ENCODE measurements at regions not wholly inside any gene's neighbourhood (a gene's known extent, or its start where the extent isn't known, plus 50 kb on each side); places are given as distances from the start of the nearest gene placed in this dataset.

- ChIA-PET POLR2A (ENCODE audit: partially characterized antibody) (no interaction called here), CTCF (ENCODE audit: partially characterized antibody) (no interaction called here)
- peaks cover 1 to 5% of the 10 kb centered on the region in 2 donors for H3K36me3 Mint-ChIP-seq
- intact Hi-C loops (cut with micrococcal nuclease) = no loop called here
- H3K27ac Mint-ChIP-seq = no peak overlapping the region
- Histone ChIP-seq H3K9me3 (ENCODE audit: control insufficient read depth in 1 of 2, low read length in 2 of 2) (peaks cover 0 to 6% of the 10 kb centered on the region in 2 donors), H3K27me3 (ENCODE audit: insufficient read depth, low read length) (no peaks in the 10 kb centered on the region), H3K27ac (ENCODE audit: low read depth, low read length) (no peak overlapping the region), H3K4me3 (ENCODE audit: low read length in 2 of 2) (no peak overlapping the region), H3K4me1 (ENCODE audit: insufficient read depth, low read length) (no peaks in the 10 kb centered on the region), H3K36me3 (ENCODE audit: insufficient read depth, low read length) (no peaks in the 10 kb centered on the region)
- peaks cover 3 to 27% (median 19%) of the 10 kb centered on the region in 8 donors for H3K9me3 Mint-ChIP-seq
- no peaks in the 10 kb centered on the region for H3K4me1 Mint-ChIP-seq
- no peak overlapping the region for H3K4me3 Mint-ChIP-seq
- peaks cover 0 to 3% of the 10 kb centered on the region in 2 donors for H3K27me3 Mint-ChIP-seq
- DNase-seq = no peak
Measured at GRCh38 chr13:109644956-109645355, 141.4 kb downstream of the IRS2 start.

- Mint-ChIP-seq H3K4me3 (no peak overlapping the region), H3K36me3 (peaks cover 1 to 5% of the 10 kb centered on the region in 2 donors), H3K9me3 (peaks cover 3 to 31% (median 21%) of the 10 kb centered on the region in 8 donors), H3K27me3 (peaks cover 0 to 3% of the 10 kb centered on the region in 2 donors), H3K4me1 (no peaks in the 10 kb centered on the region), H3K27ac (no peak overlapping the region)
- no peaks in the 10 kb centered on the region for H3K36me3 ChIP-seq (ENCODE audit: insufficient read depth, low read length)
- CTCF ChIA-PET (ENCODE audit: partially characterized antibody) = no interaction called here
- peaks cover 0 to 6% of the 10 kb centered on the region in 2 donors for H3K9me3 ChIP-seq (ENCODE audit: control insufficient read depth in 1 of 2, low read length in 2 of 2)
- POLR2A ChIA-PET (ENCODE audit: partially characterized antibody) = no interaction called here
- H3K27ac ChIP-seq (ENCODE audit: low read depth, low read length) = no peak overlapping the region
- DNase-seq = no peak
- no peaks in the 10 kb centered on the region for H3K4me1 ChIP-seq (ENCODE audit: insufficient read depth, low read length)
- no peaks in the 10 kb centered on the region for H3K27me3 ChIP-seq (ENCODE audit: insufficient read depth, low read length)
- intact Hi-C loops (cut with micrococcal nuclease) = no loop called here
- H3K4me3 ChIP-seq (ENCODE audit: low read length in 2 of 2) = no peak overlapping the region
Measured at GRCh38 chr13:109644069-109644750, 142.2 kb downstream of the IRS2 start.

DNA sequence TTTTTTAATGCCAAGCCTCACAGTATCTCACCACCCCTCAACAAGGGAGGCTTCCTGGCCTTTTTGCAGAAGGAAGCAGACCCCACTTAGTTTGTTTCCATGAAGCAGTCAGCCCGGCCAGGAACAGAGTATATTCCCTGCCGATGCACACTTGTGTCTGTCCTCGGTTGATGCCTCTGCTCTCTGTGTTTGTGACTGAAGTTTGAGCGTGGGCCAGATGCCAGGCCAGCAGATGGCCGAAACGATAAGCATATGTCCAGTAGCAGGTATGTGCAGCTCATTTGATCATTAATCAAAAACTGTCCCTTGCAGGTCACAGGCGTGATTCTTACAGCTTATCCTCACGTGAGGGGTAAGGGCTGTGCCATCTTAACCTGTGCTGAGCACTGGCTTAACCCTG is 144.0 kb downstream of the IRS2 start:
- Histone ChIP-seq H3K9me3 (ENCODE audit: control insufficient read depth in 1 of 2, low read length in 2 of 2) (peaks cover 0 to 6% of the 10 kb centered on the region in 2 donors), H3K36me3 (ENCODE audit: insufficient read depth, low read length) (no peaks in the 10 kb centered on the region), H3K27me3 (ENCODE audit: insufficient read depth, low read length) (no peaks in the 10 kb centered on the region), H3K4me3 (ENCODE audit: low read length in 2 of 2) (no peak overlapping the region), H3K27ac (ENCODE audit: low read depth, low read length) (no peak overlapping the region), H3K4me1 (ENCODE audit: insufficient read depth, low read length) (no peaks in the 10 kb centered on the region)
- intact Hi-C loops (cut with micrococcal nuclease) = no loop called here
- POLR2A ChIA-PET (ENCODE audit: partially characterized antibody) = no interaction called here
- CTCF ChIA-PET (ENCODE audit: partially characterized antibody) = no interaction called here
- Mint-ChIP-seq H3K27ac (no peak overlapping the region), H3K4me3 (no peak overlapping the region), H3K36me3 (peaks cover 1 to 5% of the 10 kb centered on the region in 2 donors), H3K9me3 (peaks cover 3 to 44% (median 28%) of the 10 kb centered on the region in 8 donors), H3K27me3 (peaks cover 0 to 3% of the 10 kb centered on the region in 2 donors), H3K4me1 (no peaks in the 10 kb centered on the region)
- DNase-seq = no peak

DNA sequence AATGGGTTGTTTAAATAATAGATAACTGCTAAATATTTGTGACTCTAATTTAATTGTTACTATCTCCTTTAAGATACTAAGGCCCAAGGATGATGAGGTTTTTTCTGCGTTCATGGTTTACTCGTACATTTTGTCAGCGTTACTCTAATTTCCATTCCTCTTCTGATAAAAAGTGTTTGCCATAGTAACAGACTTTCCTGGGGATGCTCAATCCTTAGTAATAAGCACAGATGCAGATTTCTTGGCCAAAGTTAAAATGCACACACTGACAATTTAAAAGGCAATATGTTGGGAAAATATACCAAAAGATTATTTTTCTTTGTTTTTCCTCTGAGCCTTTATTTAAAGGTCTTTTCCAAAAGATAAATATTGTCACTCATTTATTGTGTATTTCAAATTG is 149.6 kb downstream of the IRS2 start:
- H3K27me3 Mint-ChIP-seq = peaks cover 6 to 13% of the 10 kb centered on the region in 2 donors
- H3K27ac Mint-ChIP-seq = no peak overlapping the region
- no peaks in the 10 kb centered on the region for H3K36me3 ChIP-seq (ENCODE audit: insufficient read depth, low read length)
- peaks cover 1 to 5% of the 10 kb centered on the region in 2 donors for H3K36me3 Mint-ChIP-seq
- no peak for DNase-seq
- H3K4me1 ChIP-seq (ENCODE audit: insufficient read depth, low read length) = no peaks in the 10 kb centered on the region
- no peaks in the 10 kb centered on the region for H3K4me1 Mint-ChIP-seq
- no peak overlapping the region for H3K4me3 ChIP-seq (ENCODE audit: low read length in 2 of 2)
- no peaks in the 10 kb centered on the region for H3K27me3 ChIP-seq (ENCODE audit: insufficient read depth, low read length)
- H3K27ac ChIP-seq (ENCODE audit: low read depth, low read length) = no peak overlapping the region
- ChIA-PET POLR2A (ENCODE audit: partially characterized antibody) (no interaction called here), CTCF (ENCODE audit: partially characterized antibody) (no interaction called here)
- H3K4me3 Mint-ChIP-seq = no peak overlapping the region
- peaks cover 0 to 6% of the 10 kb centered on the region in 2 donors for H3K9me3 ChIP-seq (ENCODE audit: control insufficient read depth in 1 of 2, low read length in 2 of 2)
- intact Hi-C loops (cut with micrococcal nuclease) = no loop called here
- peaks cover 0 to 38% (median 29%) of the 10 kb centered on the region in 8 donors for H3K9me3 Mint-ChIP-seq

DNA sequence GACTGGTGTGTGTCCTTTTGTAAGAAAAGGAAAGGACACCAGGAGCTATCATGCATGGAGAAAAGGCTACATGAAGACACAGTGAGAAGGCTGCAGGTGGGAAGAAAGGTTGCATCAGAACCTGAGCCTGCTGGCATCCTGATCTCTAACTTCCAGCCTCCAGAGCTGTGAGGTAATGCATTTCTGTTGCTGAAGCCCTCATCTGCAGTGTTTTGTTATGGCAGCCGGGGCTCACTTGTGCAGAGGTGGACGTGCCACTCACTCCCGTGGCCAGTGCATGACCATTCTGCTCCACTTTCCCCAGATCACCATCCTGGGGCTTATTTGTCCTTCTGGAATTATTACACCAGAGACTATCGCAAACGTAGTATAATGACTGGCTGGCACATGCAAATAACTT is 155.3 kb downstream of the IRS2 start:
- DNase-seq = no peak
- ChIA-PET POLR2A (ENCODE audit: partially characterized antibody) (no interaction called here), CTCF (ENCODE audit: partially characterized antibody) (no interaction called here)
- H3K4me1 ChIP-seq (ENCODE audit: insufficient read depth, low read length) = no peaks in the 10 kb centered on the region
- H3K4me3 ChIP-seq (ENCODE audit: low read length in 2 of 2) = no peak overlapping the region
- H3K9me3 Mint-ChIP-seq = peaks cover 0 to 8% (median 4%) of the 10 kb centered on the region in 8 donors
- H3K27ac Mint-ChIP-seq = no peak overlapping the region
- intact Hi-C loops (cut with micrococcal nuclease) = no loop called here
- H3K36me3 ChIP-seq (ENCODE audit: insufficient read depth, low read length) = no peaks in the 10 kb centered on the region
- no peak overlapping the region for H3K27ac ChIP-seq (ENCODE audit: low read depth, low read length)
- peaks cover 6 to 13% of the 10 kb centered on the region in 2 donors for H3K27me3 Mint-ChIP-seq
- H3K9me3 ChIP-seq (ENCODE audit: control insufficient read depth in 1 of 2, low read length in 2 of 2) = no peaks in the 10 kb centered on the region
- H3K36me3 Mint-ChIP-seq = no peaks in the 10 kb centered on the region
- no peaks in the 10 kb centered on the region for H3K4me1 Mint-ChIP-seq
- H3K4me3 Mint-ChIP-seq = no peak overlapping the region
- no peaks in the 10 kb centered on the region for H3K27me3 ChIP-seq (ENCODE audit: insufficient read depth, low read length)

- H3K27me3 Mint-ChIP-seq = peaks cover 5 to 12% of the 10 kb centered on the region in 2 donors
- intact Hi-C loops (cut with micrococcal nuclease) = no loop called here
- H3K4me3 Mint-ChIP-seq = no peak overlapping the region
- Histone ChIP-seq H3K27ac (ENCODE audit: low read depth, low read length) (no peak overlapping the region), H3K27me3 (ENCODE audit: insufficient read depth, low read length) (no peaks in the 10 kb centered on the region), H3K9me3 (ENCODE audit: control insufficient read depth in 1 of 2, low read length in 2 of 2) (no peaks in the 10 kb centered on the region), H3K4me1 (ENCODE audit: insufficient read depth, low read length) (no peaks in the 10 kb centered on the region), H3K36me3 (ENCODE audit: insufficient read depth, low read length) (no peaks in the 10 kb centered on the region), H3K4me3 (ENCODE audit: low read length in 2 of 2) (no peak overlapping the region)
- ChIA-PET CTCF (ENCODE audit: partially characterized antibody) (no interaction called here), POLR2A (ENCODE audit: partially characterized antibody) (no interaction called here)
- H3K9me3 Mint-ChIP-seq = peaks cover 0 to 8% (median 4%) of the 10 kb centered on the region in 8 donors
- no peak overlapping the region for H3K27ac Mint-ChIP-seq
- H3K4me1 Mint-ChIP-seq = no peaks in the 10 kb centered on the region
- H3K36me3 Mint-ChIP-seq = no peaks in the 10 kb centered on the region
- no peak for DNase-seq
Measured at GRCh38 chr13:109630271-109630670, 156.1 kb downstream of the IRS2 start.

DNA sequence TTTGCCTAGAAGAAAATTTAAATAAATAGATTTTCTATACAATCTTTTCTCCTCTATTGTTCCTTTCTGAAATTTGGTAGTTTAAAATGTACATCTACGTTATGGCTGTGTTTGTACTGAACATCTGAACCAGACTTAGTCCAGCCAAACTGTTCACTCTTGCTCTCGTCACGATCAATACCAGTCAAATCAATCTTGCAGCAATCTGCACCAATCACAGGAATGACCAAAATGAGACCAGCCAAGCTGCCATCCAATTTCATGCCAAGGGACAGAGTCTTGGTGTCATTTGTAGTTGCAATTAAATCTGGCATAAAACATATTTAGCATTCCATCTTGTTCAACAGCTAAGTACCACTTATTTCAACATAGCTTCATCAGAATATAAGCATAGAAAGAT is 156.6 kb downstream of the IRS2 start:
- H3K4me3 Mint-ChIP-seq = no peak overlapping the region
- peaks cover 3 to 7% of the 10 kb centered on the region in 2 donors for H3K27me3 Mint-ChIP-seq
- no peaks in the 10 kb centered on the region for H3K4me1 ChIP-seq (ENCODE audit: insufficient read depth, low read length)
- H3K4me1 Mint-ChIP-seq = no peaks in the 10 kb centered on the region
- CTCF ChIA-PET (ENCODE audit: partially characterized antibody) = no interaction called here
- intact Hi-C loops (cut with micrococcal nuclease) = no loop called here
- H3K4me3 ChIP-seq (ENCODE audit: low read length in 2 of 2) = no peak overlapping the region
- H3K27ac Mint-ChIP-seq = no peak overlapping the region
- H3K9me3 Mint-ChIP-seq = peaks cover 0 to 5% (median 3%) of the 10 kb centered on the region in 8 donors
- POLR2A ChIA-PET (ENCODE audit: partially characterized antibody) = no interaction called here
- no peak overlapping the region for H3K27ac ChIP-seq (ENCODE audit: low read depth, low read length)
- no peaks in the 10 kb centered on the region for H3K9me3 ChIP-seq (ENCODE audit: control insufficient read depth in 1 of 2, low read length in 2 of 2)
- no peak for DNase-seq
- H3K27me3 ChIP-seq (ENCODE audit: insufficient read depth, low read length) = no peaks in the 10 kb centered on the region
- H3K36me3 Mint-ChIP-seq = no peaks in the 10 kb centered on the region
- no peaks in the 10 kb centered on the region for H3K36me3 ChIP-seq (ENCODE audit: insufficient read depth, low read length)

Measured in CD4-positive, alpha-beta memory T cell (primary cell).